Calu3 (cell line): ENCODE measurements at regions not wholly inside any gene's neighbourhood (a gene's known extent, or its start where the extent isn't known, plus 50 kb on each side); places are given as distances from the start of the nearest gene placed in this dataset.

ENCODE experiments used
- BruUV-seq: library from RNA; stranded (reverse); fragments of 400-500 nt; replicated peaks from 2 replicates; lab custom pipeline; 2021; lab: Mats Ljungman, UMichigan
- CTCF ChIA-PET: fragments of 300-600 bp; sonication (Branson Sonifier 250); formaldehyde crosslinking; loops from one replicate; lab custom pipeline; 2022; ENCODE audit warnings: antibody characterized with exemption; lab: Charles Lee
- DNase-seq: peaks from one replicate; pipeline ENCODE4 v3.0.0; 2022
- H3K27ac Mint-ChIP-seq: one replicate; pipeline ENCODE4 v1.8.0; 2022; ENCODE audit warnings: mixed read lengths; ENCODE audit not compliant: unreplicated experiment
- H3K27me3 Mint-ChIP-seq: one replicate; pipeline ENCODE4 v1.8.0; 2022; ENCODE audit warnings: mixed read lengths; ENCODE audit not compliant: unreplicated experiment
- H3K36me3 Mint-ChIP-seq: one replicate; pipeline ENCODE4 v1.8.0; 2022; ENCODE audit warnings: mild to moderate bottlenecking, moderate library complexity, mixed read lengths; ENCODE audit not compliant: insufficient read depth, unreplicated experiment
- H3K4me1 Mint-ChIP-seq: one replicate; pipeline ENCODE4 v1.8.0; 2022; ENCODE audit warnings: mild to moderate bottlenecking, low read depth, mixed read lengths; ENCODE audit not compliant: unreplicated experiment
- H3K4me3 Mint-ChIP-seq: one replicate; pipeline ENCODE4 v1.8.0; 2022; ENCODE audit warnings: mild to moderate bottlenecking, low read depth, moderate library complexity, mixed read lengths; ENCODE audit not compliant: unreplicated experiment
- H3K9me3 Mint-ChIP-seq: one replicate; pipeline ENCODE4 v1.8.0; 2022; ENCODE audit warnings: low read depth, mixed read lengths; ENCODE audit not compliant: unreplicated experiment
- CTCF ChIP-seq: fragments of 200-600 bp; IDR thresholded peaks from one replicate; pipeline ENCODE4 v1.8.0; 2022; ENCODE audit warnings: antibody characterized with exemption; ENCODE audit not compliant: unreplicated experiment
- intact Hi-C: fragments of 100-400 bp; cut with micrococcal nuclease; formaldehyde crosslinking; loops from one replicate; pipeline ENCODE4 v1.10.0; 2022; ENCODE audit not compliant: unreplicated experiment

- Mint-ChIP-seq H3K36me3 (no peaks in the 10 kb centered on the region), H3K27me3 (no peaks in the 10 kb centered on the region), H3K4me1 (no peaks in the 10 kb centered on the region), H3K9me3 (no peaks in the 10 kb centered on the region), H3K4me3 (no peak overlapping the region), H3K27ac (no peak overlapping the region)
- DNase-seq = no peak
- intact Hi-C loops = no loop called here
- TF ChIP-seq CTCF = no peak
- CTCF ChIA-PET = no interaction called here
- BruUV-seq = no TSS peak
Observed at GRCh38 chr3:7841451-7841850, 660.2 kb upstream of the LMCD1 start.

- CTCF ChIA-PET = interaction anchor here (0.7 kb wide), 1 partner anchor 286 kb away, joined by 4 read pairs; no protein-coding TSS in a partner anchor
- no peak for TF ChIP-seq CTCF
- H3K36me3 Mint-ChIP-seq = no peaks in the 10 kb centered on the region
- no peak overlapping the region for H3K27ac Mint-ChIP-seq
- H3K9me3 Mint-ChIP-seq = no peaks in the 10 kb centered on the region
- H3K4me1 Mint-ChIP-seq = no peaks in the 10 kb centered on the region
- DNase-seq = no peak
- no TSS peak for BruUV-seq
- no peaks in the 10 kb centered on the region for H3K27me3 Mint-ChIP-seq
- intact Hi-C loops = no loop called here
- H3K4me3 Mint-ChIP-seq = no peak overlapping the region
Observed at GRCh38 chr3:7843441-7843840, 658.2 kb upstream of the LMCD1 start.

GRCh38 chr3:7847021-7847420 lies 654.6 kb upstream of the LMCD1 start:
- no peaks in the 10 kb centered on the region for H3K4me1 Mint-ChIP-seq
- CTCF ChIA-PET = no interaction called here
- intact Hi-C loops = no loop called here
- H3K9me3 Mint-ChIP-seq = no peaks in the 10 kb centered on the region
- no TSS peak for BruUV-seq
- no peak for DNase-seq
- H3K4me3 Mint-ChIP-seq = no peak overlapping the region
- H3K27me3 Mint-ChIP-seq = no peaks in the 10 kb centered on the region
- H3K36me3 Mint-ChIP-seq = no peaks in the 10 kb centered on the region
- no peak for TF ChIP-seq CTCF
- H3K27ac Mint-ChIP-seq = no peak overlapping the region

GRCh38 chr3:7847521-7847920 lies 654.1 kb upstream of the LMCD1 start:
- CTCF ChIA-PET = no interaction called here
- no TSS peak for BruUV-seq
- Mint-ChIP-seq H3K27me3 (no peaks in the 10 kb centered on the region), H3K4me1 (no peaks in the 10 kb centered on the region), H3K36me3 (no peaks in the 10 kb centered on the region), H3K4me3 (no peak overlapping the region), H3K9me3 (no peaks in the 10 kb centered on the region), H3K27ac (no peak overlapping the region)
- intact Hi-C loops = no loop called here
- TF ChIP-seq CTCF = no peak
- no peak for DNase-seq
